Thyroid gland (tissue), 4 donors: ENCODE measurements at regions not wholly inside any gene's neighbourhood (a gene's known extent, or its start where the extent isn't known, plus 50 kb on each side); places are given as distances from the start of the nearest gene placed in this dataset.

ENCODE experiments used
- DNase-seq, 2 donors: peaks; one replicate each; pipeline ENCODE4 v3.0.0-alpha.2; 2019
- H3K27ac ChIP-seq, 3 donors: fragments of 200-600 bp; sonication (generic); 1 replicate in 2 of 3; 2 replicates in 1 of 3; pipeline ENCODE4 v1.5.1; 2016 to 2019; ENCODE audit warnings: mild to moderate bottlenecking in 1 of 3, moderate library complexity in 1 of 3
- H3K27me3 ChIP-seq: fragments of 200-600 bp; sonication (generic); one replicate; pipeline ENCODE4 v1.5.1; 2019
- H3K36me3 ChIP-seq, 2 donors: fragments of 200-600 bp; sonication (generic); one replicate each; pipeline ENCODE4 v1.5.1; 2016 to 2019
- H3K4me1 ChIP-seq, 2 donors: fragments of 200-600 bp; sonication (generic); one replicate each; pipeline ENCODE4 v1.5.1; 2017 to 2019
- H3K4me3 ChIP-seq, 3 donors: fragments of 200-600 bp; sonication (generic); replicated peaks in 1 of 3; 1 replicate in 2 of 3; 2 replicates in 1 of 3; pipeline ENCODE4 v1.5.1; 2016; ENCODE audit warnings: mild to moderate bottlenecking in 1 of 3
- H3K9me3 ChIP-seq: fragments of 200-600 bp; sonication (generic); one replicate; pipeline ENCODE4 v1.5.1; 2017
- CTCF ChIP-seq, 6 experiments: fragments of 200-600 bp in 3 of 6; fragments of 450-650 bp in 3 of 6; sonication (generic) in 3 of 6; IDR thresholded peaks; one replicate each; pipeline ENCODE4 v1.5.1; 2016 to 2019; ENCODE audit warnings: antibody characterized with exemption in 6 of 6, mild to moderate bottlenecking in 2 of 6, inconsistent platforms in 1 of 6, moderate library complexity in 1 of 6
- POLR2A ChIP-seq, 2 donors: fragments of 450-650 bp; IDR thresholded peaks; one replicate each; pipeline ENCODE4 v1.6.1; 2017; ENCODE audit warnings: antibody characterized with exemption in 2 of 2, mild to moderate bottlenecking in 2 of 2, moderate library complexity in 1 of 2
- WGBS, 2 donors: methylation state at CpG; one replicate each; pipeline ENCODE4 v1.1.5; 2017; 5-methylcytosine and 5-hydroxymethylcytosine counted together
- intact Hi-C: fragments of 100-400 bp; cut with DNase I; formaldehyde crosslinking; loops from one replicate; pipeline ENCODE4 v1.15.1; 2023

- DNase-seq, result no peak
- Histone ChIP-seq H3K9me3 (no peaks in the 10 kb centered on the region), H3K4me1 (no peaks in the 10 kb centered on the region), H3K27ac (no peak overlapping the region), H3K27me3 (no peaks in the 10 kb centered on the region), H3K4me3 (no peak overlapping the region), H3K36me3 (no peaks in the 10 kb centered on the region)
- TF ChIP-seq CTCF (IDR thresholded peaks at IDR 0.05), result no peak
- no peak for TF ChIP-seq POLR2A (IDR thresholded peaks at IDR 0.05)
- 45 to 47% methylated on average over 2 of the region's 2 CpGs for WGBS, 2 donors
- intact Hi-C loops, result no loop called here
Measured at GRCh38 chr3:162428192-162428591, 931.6 kb downstream of the OTOL1 start.

GRCh38 chr3:162435750-162436149 is 939.1 kb downstream of the OTOL1 start:
- intact Hi-C loops, result no loop called here
- Histone ChIP-seq H3K27me3 (no peaks in the 10 kb centered on the region), H3K4me1 (no peaks in the 10 kb centered on the region), H3K36me3 (no peaks in the 10 kb centered on the region), H3K9me3 (no peaks in the 10 kb centered on the region), H3K4me3 (no peak overlapping the region), H3K27ac (no peak overlapping the region)
- 91 to 98% methylated on average over 1 of the region's 1 CpG for WGBS, 2 donors
- TF ChIP-seq POLR2A (IDR thresholded peaks at IDR 0.05) (no peak), CTCF (IDR thresholded peaks at IDR 0.05) (no peak)
- DNase-seq, result no peak

DNA sequence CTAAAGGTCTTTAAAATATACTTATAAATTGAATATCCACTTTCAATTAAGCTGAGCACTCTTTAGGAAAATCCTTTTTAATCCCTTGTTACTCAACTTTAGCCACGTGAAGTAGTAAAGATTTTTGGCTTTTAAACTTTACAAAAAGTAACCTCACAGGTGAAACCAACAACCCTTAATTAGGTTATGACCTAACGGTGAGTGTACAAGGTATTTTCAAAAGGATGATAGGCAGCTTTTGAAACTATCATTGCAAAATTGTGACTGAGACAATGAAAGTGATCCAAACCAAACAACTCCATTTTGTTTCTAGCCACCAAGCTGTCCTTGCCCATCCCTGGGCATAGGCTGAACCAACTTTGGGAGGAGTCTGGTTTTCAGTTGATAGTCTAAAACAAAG is 940.2 kb downstream of the OTOL1 start:
- Histone ChIP-seq H3K4me3 (no peak overlapping the region), H3K27me3 (no peaks in the 10 kb centered on the region), H3K36me3 (no peaks in the 10 kb centered on the region), H3K4me1 (no peaks in the 10 kb centered on the region), H3K9me3 (no peaks in the 10 kb centered on the region), H3K27ac (no peak overlapping the region)
- intact Hi-C loops, result no loop called here
- TF ChIP-seq CTCF (IDR thresholded peaks at IDR 0.05) (no peak), POLR2A (IDR thresholded peaks at IDR 0.05) (no peak)
- 78 to 83% methylated on average over 2 of the region's 2 CpGs for WGBS, 2 donors
- no peak for DNase-seq

DNA sequence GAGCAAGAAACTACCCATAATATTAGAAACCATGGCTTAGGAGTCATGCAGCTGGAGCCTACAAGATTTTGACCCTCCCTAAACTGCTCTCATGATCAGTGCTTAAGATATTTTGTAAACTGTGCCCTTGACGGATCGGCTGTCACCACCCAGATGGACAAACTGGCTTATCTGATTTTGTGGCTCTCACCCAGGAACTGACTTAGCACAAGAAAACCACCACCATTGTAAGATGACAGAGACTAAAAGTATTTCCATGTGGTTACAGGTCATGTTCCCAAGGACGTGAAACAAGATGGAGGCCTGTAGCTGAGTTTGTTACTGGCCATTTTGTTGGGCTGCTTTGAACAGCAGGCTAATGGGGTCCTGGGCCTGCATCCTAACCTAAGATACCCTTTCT is 940.9 kb downstream of the OTOL1 start:
- Histone ChIP-seq H3K36me3 (no peaks in the 10 kb centered on the region), H3K9me3 (no peaks in the 10 kb centered on the region), H3K4me3 (no peak overlapping the region), H3K4me1 (no peaks in the 10 kb centered on the region), H3K27me3 (no peaks in the 10 kb centered on the region), H3K27ac (no peak overlapping the region)
- no peak for DNase-seq
- 85 to 91% methylated on average over 3 of the region's 3 CpGs for WGBS, 2 donors
- intact Hi-C loops, result no loop called here
- TF ChIP-seq CTCF (IDR thresholded peaks at IDR 0.05) (no peak), POLR2A (IDR thresholded peaks at IDR 0.05) (no peak)

- 64 to 76% methylated on average over 1 of the region's 1 CpG for WGBS, 2 donors
- no peak for DNase-seq
- no peaks in the 10 kb centered on the region for H3K4me1 ChIP-seq
- H3K27ac ChIP-seq, result no peak overlapping the region
- H3K36me3 ChIP-seq, result no peaks in the 10 kb centered on the region
- no peak overlapping the region for H3K4me3 ChIP-seq
- H3K27me3 ChIP-seq, result no peaks in the 10 kb centered on the region
- no peak for TF ChIP-seq CTCF (IDR thresholded peaks at IDR 0.05)
- TF ChIP-seq POLR2A (IDR thresholded peaks at IDR 0.05), result no peak
- intact Hi-C loops, result no loop called here
- H3K9me3 ChIP-seq, result no peaks in the 10 kb centered on the region
Measured at GRCh38 chr3:162441716-162442115, 945.1 kb downstream of the OTOL1 start.
